ENCODE measurements at regions not wholly inside any gene's neighbourhood (a gene's known extent, or its start where the extent isn't known, plus 50 kb on each side); places are given as distances from the start of the nearest gene placed in this dataset.

DNA sequence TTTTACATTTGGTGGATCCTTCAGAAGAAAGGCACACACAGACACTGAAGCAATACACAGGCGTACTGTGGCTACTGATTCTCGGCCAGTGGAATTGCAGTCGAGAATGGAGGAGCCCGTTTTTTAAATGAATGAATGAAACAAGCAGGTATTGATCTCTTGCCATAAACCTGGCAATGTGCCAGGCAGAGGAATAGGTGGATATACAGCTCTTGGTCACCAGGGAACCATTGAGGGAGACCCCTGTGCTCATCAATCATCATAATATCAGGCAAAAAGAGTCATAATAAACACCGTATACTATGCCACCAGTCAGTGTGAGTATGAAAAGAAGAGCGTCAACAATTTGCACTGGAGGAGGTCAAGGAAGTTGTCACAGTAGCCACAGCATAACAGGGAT is 140.3 kb upstream of the FOXF1 start:
- no peak overlapping the region for H3K4me3 ChIP-seq (replicated peaks; ENCODE audit: low read depth, low read length)

GRCh38 chr16:86371083-86371803 is 139.1 kb upstream of the FOXF1 start:
- no peaks in the 10 kb centered on the region; the same call in none of the 2 replicates for H3K27me3 ChIP-seq (replicated peaks; ENCODE audit: control insufficient read depth, insufficient read depth, low read length)
- H3K4me3 ChIP-seq (replicated peaks; ENCODE audit: low read depth, low read length) = no peak overlapping the region
- H3K36me3 ChIP-seq (ENCODE audit: control insufficient read depth, insufficient read depth, low read length) = no peaks in the 10 kb centered on the region
- no peak for TF ChIP-seq CTCF (IDR thresholded peaks at IDR 0.05; ENCODE audit: insufficient read depth, low read length, poor library complexity, severe bottlenecking)
- no peak for DNase-seq (ENCODE audit: extremely low read depth, insufficient read length)

More for the DNA sequence above, 140.3 kb upstream of the FOXF1 start:
- no peak for DNase-seq (ENCODE audit: extremely low read depth, insufficient read length)
- no peak for TF ChIP-seq CTCF (IDR thresholded peaks at IDR 0.05; ENCODE audit: insufficient read depth, low read length, poor library complexity, severe bottlenecking)
- Histone ChIP-seq H3K36me3 (ENCODE audit: control insufficient read depth, insufficient read depth, low read length) (no peaks in the 10 kb centered on the region), H3K27me3 (replicated peaks; ENCODE audit: control insufficient read depth, insufficient read depth, low read length) (no peaks in the 10 kb centered on the region; the same call in none of the 2 replicates)

DNA sequence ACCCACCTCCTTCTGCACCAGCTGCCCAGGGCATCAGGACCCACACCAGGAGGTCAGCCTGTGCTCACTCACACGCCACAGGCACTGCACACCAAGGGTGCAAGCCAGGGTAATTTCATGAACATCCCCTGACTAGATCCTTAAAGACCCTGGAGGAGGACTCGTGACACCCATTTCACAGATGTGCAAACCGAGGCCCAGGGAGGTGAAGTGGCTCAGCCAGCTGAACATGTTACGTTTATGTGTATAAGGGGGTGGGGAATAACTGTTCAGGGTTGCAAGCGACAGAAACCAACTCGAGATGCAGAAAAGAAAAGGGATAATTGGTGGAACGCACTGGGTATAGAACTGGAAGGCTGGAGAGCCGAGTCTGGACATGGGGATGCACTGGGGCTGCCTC is 138.1 kb upstream of the FOXF1 start:
- Histone ChIP-seq H3K27me3 (replicated peaks; ENCODE audit: control insufficient read depth, insufficient read depth, low read length) (no peaks in the 10 kb centered on the region; the same call in none of the 2 replicates), H3K4me3 (replicated peaks; ENCODE audit: low read depth, low read length) (no peak overlapping the region), H3K36me3 (ENCODE audit: control insufficient read depth, insufficient read depth, low read length) (no peaks in the 10 kb centered on the region)
- TF ChIP-seq CTCF (IDR thresholded peaks at IDR 0.05; ENCODE audit: insufficient read depth, low read length, poor library complexity, severe bottlenecking) = no peak
- DNase-seq (ENCODE audit: extremely low read depth, insufficient read length) = no peak

GRCh38 chr16:86373276-86373901 is 136.9 kb upstream of the FOXF1 start:
- no peaks in the 10 kb centered on the region for H3K36me3 ChIP-seq (ENCODE audit: control insufficient read depth, insufficient read depth, low read length)
- no peaks in the 10 kb centered on the region; the same call in 1 of the 2 replicates for H3K27me3 ChIP-seq (replicated peaks; ENCODE audit: control insufficient read depth, insufficient read depth, low read length)
- no peak overlapping the region for H3K4me3 ChIP-seq (replicated peaks; ENCODE audit: low read depth, low read length)
- DNase-seq (ENCODE audit: extremely low read depth, insufficient read length) = no peak
- no peak for TF ChIP-seq CTCF (IDR thresholded peaks at IDR 0.05; ENCODE audit: insufficient read depth, low read length, poor library complexity, severe bottlenecking)

DNA sequence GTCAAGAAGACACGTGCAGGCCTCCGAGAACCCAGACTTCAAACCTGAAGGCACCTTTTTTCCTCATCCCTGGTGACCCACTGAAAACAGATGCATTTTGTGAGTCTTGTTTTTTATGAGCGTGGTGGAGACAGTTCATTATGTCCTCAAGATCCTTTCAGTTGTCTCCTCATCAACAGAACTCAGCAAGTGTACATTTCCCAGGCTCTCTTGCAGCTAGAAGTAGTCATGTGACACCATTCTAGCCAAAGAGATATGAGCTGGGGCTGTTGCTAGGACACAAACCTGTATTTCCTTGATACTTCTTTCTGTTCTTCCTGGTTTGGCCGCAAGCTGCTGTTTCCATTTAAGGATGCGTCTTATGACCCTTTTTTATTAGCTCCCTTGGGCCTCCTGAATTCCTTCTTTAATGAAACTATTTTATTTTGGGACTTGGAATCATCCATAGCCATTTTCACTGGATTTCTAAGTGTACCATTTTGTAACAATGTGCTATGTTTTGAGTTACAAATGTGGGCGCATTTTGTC is 135.7 kb upstream of the FOXF1 start:
- no peak for DNase-seq (ENCODE audit: extremely low read depth, insufficient read length)
- Histone ChIP-seq H3K27me3 (replicated peaks; ENCODE audit: control insufficient read depth, insufficient read depth, low read length) (no peaks in the 10 kb centered on the region), H3K4me3 (replicated peaks; ENCODE audit: low read depth, low read length) (no peak overlapping the region), H3K36me3 (ENCODE audit: control insufficient read depth, insufficient read depth, low read length) (no peaks in the 10 kb centered on the region)
- TF ChIP-seq CTCF (IDR thresholded peaks at IDR 0.05; ENCODE audit: insufficient read depth, low read length, poor library complexity, severe bottlenecking) = no peak

Measured in GM06990 (cell line).